H9 (cell line): ENCODE measurements at regions not wholly inside any gene's neighbourhood (a gene's known extent, or its start where the extent isn't known, plus 50 kb on each side); places are given as distances from the start of the nearest gene placed in this dataset.

Experiments
- DNase-seq: peaks from one replicate; pipeline ENCODE4 v3.0.0-alpha.2; 2017
- H2AFZ ChIP-seq: one replicate; pipeline ENCODE4 v1.6.1; 2013; ENCODE audit warnings: mild to moderate bottlenecking, low read length, control low read depth, moderate library complexity
- H2AK5ac ChIP-seq: 2 replicates; pipeline ENCODE4 v1.6.1; 2013; ENCODE audit warnings: low read length, control low read depth, mixed read lengths; ENCODE audit not compliant: insufficient read length
- H2BK120ac ChIP-seq: one replicate; pipeline ENCODE4 v1.6.1; 2013; ENCODE audit warnings: low read depth, mild to moderate bottlenecking, low read length, control low read depth, inconsistent platforms; ENCODE audit not compliant: poor library complexity, severe bottlenecking
- H2BK12ac ChIP-seq: 2 replicates; pipeline ENCODE4 v1.6.1; 2013; ENCODE audit warnings: low read length, control low read depth, mixed read lengths, low read depth; ENCODE audit not compliant: insufficient read length
- H2BK15ac ChIP-seq: 2 replicates; pipeline ENCODE4 v1.6.1; 2013; ENCODE audit warnings: low read depth, low read length, control low read depth
- H2BK20ac ChIP-seq: one replicate; pipeline ENCODE4 v1.6.1; 2013; ENCODE audit warnings: low read depth, mild to moderate bottlenecking, low read length, control low read depth, inconsistent platforms; ENCODE audit not compliant: poor library complexity, severe bottlenecking
- H2BK5ac ChIP-seq: 2 replicates; pipeline ENCODE4 v1.6.1; 2013; ENCODE audit warnings: low read length, control low read depth, mixed read lengths; ENCODE audit not compliant: insufficient read length
- H3K14ac ChIP-seq: 2 replicates; pipeline ENCODE4 v1.6.1; 2013; ENCODE audit warnings: low read length, control low read depth; ENCODE audit not compliant: insufficient read depth
- H3K18ac ChIP-seq: 2 replicates; pipeline ENCODE4 v1.6.1; 2013; ENCODE audit warnings: low read depth, mild to moderate bottlenecking, mixed read lengths, low read length, control low read depth; ENCODE audit not compliant: insufficient read length
- H3K23ac ChIP-seq: 2 replicates; pipeline ENCODE4 v1.6.1; 2013; ENCODE audit warnings: low read length, control low read depth, mixed read lengths, low read depth; ENCODE audit not compliant: insufficient read length
- H3K23me2 ChIP-seq: 2 replicates; pipeline ENCODE4 v1.6.1; 2013; ENCODE audit warnings: low read depth, mild to moderate bottlenecking, mixed read lengths, low read length, control low read depth; ENCODE audit not compliant: insufficient read length, poor library complexity, severe bottlenecking
- H3K27ac ChIP-seq: 2 replicates; pipeline ENCODE4 v1.5.1; 2013; ENCODE audit warnings: low read length, control low read depth, mixed read lengths, low read depth; ENCODE audit not compliant: insufficient read length
- H3K27me3 ChIP-seq: 2 replicates; pipeline ENCODE4 v1.6.1; 2013; ENCODE audit warnings: low read length, control low read depth, inconsistent platforms; ENCODE audit not compliant: insufficient read depth
- H3K4ac ChIP-seq: 2 replicates; pipeline ENCODE4 v1.6.1; 2013; ENCODE audit warnings: low read depth, mild to moderate bottlenecking, control low read depth, inconsistent platforms, low read length, moderate library complexity
- H3K4me1 ChIP-seq: 2 replicates; pipeline ENCODE4 v1.6.1; 2013; ENCODE audit warnings: low read length, control low read depth, inconsistent platforms; ENCODE audit not compliant: insufficient read depth
- H3K4me2 ChIP-seq: 2 replicates; pipeline ENCODE4 v1.6.1; 2013; ENCODE audit warnings: low read length, control low read depth, mixed read lengths; ENCODE audit not compliant: insufficient read length, insufficient read depth
- H3K56ac ChIP-seq: 2 replicates; pipeline ENCODE4 v1.6.1; 2013; ENCODE audit warnings: low read depth, mild to moderate bottlenecking, mixed read lengths, low read length, control low read depth; ENCODE audit not compliant: insufficient read length
- H3K79me1 ChIP-seq: 2 replicates; pipeline ENCODE4 v1.6.1; 2013; ENCODE audit warnings: low read depth, mild to moderate bottlenecking, moderate library complexity, low read length, control low read depth, inconsistent platforms; ENCODE audit not compliant: insufficient read depth, poor library complexity, severe bottlenecking
- H3K79me2 ChIP-seq: 2 replicates; pipeline ENCODE4 v1.6.1; 2013; ENCODE audit warnings: low read length, control low read depth, inconsistent platforms; ENCODE audit not compliant: insufficient read depth
- H3K9ac ChIP-seq: 2 replicates; pipeline ENCODE4 v1.6.1; 2013; ENCODE audit warnings: low read length, control low read depth, mixed read lengths; ENCODE audit not compliant: insufficient read length; ENCODE audit errors: extremely low read depth
- H3K9me3 ChIP-seq: one replicate; pipeline ENCODE4 v1.6.1; 2013; ENCODE audit warnings: low read depth, low read length, inconsistent platforms; ENCODE audit not compliant: control insufficient read depth
- H3T11ph ChIP-seq: one replicate; pipeline ENCODE4 v1.6.1; 2013; ENCODE audit warnings: mild to moderate bottlenecking, low read length, control low read depth, inconsistent platforms
- H4K20me1 ChIP-seq: one replicate; pipeline ENCODE4 v1.6.1; 2013; ENCODE audit not compliant: control insufficient read depth, insufficient read length, insufficient read depth
- H4K5ac ChIP-seq: 2 replicates; pipeline ENCODE4 v1.6.1; 2013; ENCODE audit warnings: low read depth, mild to moderate bottlenecking, mixed read lengths, low read length, control low read depth; ENCODE audit not compliant: insufficient read length
- H4K8ac ChIP-seq: replicated peaks from 2 replicates; pipeline ENCODE4 v1.6.1; 2013; ENCODE audit warnings: low read length, control low read depth, mixed read lengths, low read depth; ENCODE audit not compliant: insufficient read length
- H4K91ac ChIP-seq: 2 replicates; pipeline ENCODE4 v1.6.1; 2013; ENCODE audit warnings: low read depth, mild to moderate bottlenecking, moderate library complexity, mixed read lengths, low read length, control low read depth; ENCODE audit not compliant: insufficient read length
- H3K27ac Mint-ChIP-seq, 3 experiments: 2 replicates in 2 of 3; 3 replicates in 1 of 3; pipeline ENCODE4 v1.8.0; 2020 to 2021; ENCODE audit warnings: mixed read lengths in 3 of 3, mild to moderate bottlenecking in 1 of 3, moderate library complexity in 1 of 3
- H3K27me3 Mint-ChIP-seq: 2 replicates; pipeline ENCODE4 v1.8.0; 2021; ENCODE audit warnings: low read depth, mild to moderate bottlenecking, moderate library complexity, mixed read lengths
- H3K36me3 Mint-ChIP-seq, 3 experiments: 2 replicates in 2 of 3; 3 replicates in 1 of 3; pipeline ENCODE4 v1.8.0; 2020 to 2021; ENCODE audit warnings: low read depth in 3 of 3, mixed read lengths in 3 of 3; ENCODE audit not compliant: insufficient read depth in 1 of 3
- H3K4me1 Mint-ChIP-seq, 2 experiments: 2 replicates each; pipeline ENCODE4 v1.8.0; 2020; ENCODE audit warnings: mixed read lengths in 2 of 2
- H3K4me3 Mint-ChIP-seq, 2 experiments: 2 replicates in 1 of 2; 3 replicates in 1 of 2; pipeline ENCODE4 v1.8.0; 2020 to 2021; ENCODE audit warnings: mild to moderate bottlenecking in 2 of 2, mixed read lengths in 2 of 2, moderate library complexity in 1 of 2
- H3K9me3 Mint-ChIP-seq, 2 experiments: 2 replicates in 1 of 2; 3 replicates in 1 of 2; pipeline ENCODE4 v1.8.0; 2020; ENCODE audit warnings: mild to moderate bottlenecking in 2 of 2, mixed read lengths in 2 of 2, moderate library complexity in 1 of 2
- CTCF ChIP-seq: fragments of 200-600 bp; sonication (generic); conservative IDR thresholded peaks from 3 replicates; pipeline ENCODE4 v1.8.0; 2021; ENCODE audit warnings: antibody characterized with exemption, mild to moderate bottlenecking
- WGBS: extraction: QIAGEN DNeasy Blood & Tissue Kit; methylation state at CpG from one replicate; pipeline ENCODE4 v1.1.7; 2013; ENCODE audit warnings: missing lambda C conversion rate, low lambda C conversion rate, mixed read lengths; ENCODE audit not compliant: insufficient read length; ENCODE audit errors: extremely low coverage; 5-methylcytosine and 5-hydroxymethylcytosine counted together

GRCh38 chr4:156420623-156421022 lies 467.0 kb upstream of the CTSO start:
- WGBS: no CpG with 5 or more reads among the region's 1 CpG
- no peaks in the 10 kb centered on the region for H4K20me1 ChIP-seq
- H3K36me3 Mint-ChIP-seq: peaks cover 3 to 10% (median 3%) of the 10 kb centered on the region in 3 experiments; a peak in 6 of 7 replicates
- H3T11ph ChIP-seq: no peak overlapping the region
- no peak overlapping the region for H3K27ac ChIP-seq
- H3K9ac ChIP-seq: no peak overlapping the region
- no peak overlapping the region for H3K14ac ChIP-seq
- no peak overlapping the region for H3K18ac ChIP-seq
- no peaks in the 10 kb centered on the region for H3K4me1 Mint-ChIP-seq
- no peak overlapping the region for H3K27ac Mint-ChIP-seq
- H2AK5ac ChIP-seq: no peak overlapping the region
- no peaks in the 10 kb centered on the region for H3K9me3 ChIP-seq
- no peak overlapping the region for H2AFZ ChIP-seq
- H4K91ac ChIP-seq: no peak overlapping the region
- no peak overlapping the region for H2BK20ac ChIP-seq
- no peak overlapping the region for H3K4me2 ChIP-seq
- no peaks in the 10 kb centered on the region for H3K4me1 ChIP-seq
- no peak overlapping the region for H2BK5ac ChIP-seq
- no peaks in the 10 kb centered on the region for H3K27me3 ChIP-seq
- no peak overlapping the region for H3K4ac ChIP-seq
- no peak for TF ChIP-seq CTCF
- DNase-seq: no peak
- no peaks in the 10 kb centered on the region for H3K23me2 ChIP-seq
- no peaks in the 10 kb centered on the region for H3K79me2 ChIP-seq
- no peak overlapping the region for H4K5ac ChIP-seq
- peaks cover 8 to 10% of the 10 kb centered on the region in 2 experiments; a peak in 3 of 5 replicates for H3K9me3 Mint-ChIP-seq
- no peak overlapping the region for H3K23ac ChIP-seq
- no peak overlapping the region for H2BK120ac ChIP-seq
- no peak overlapping the region for H3K4me3 Mint-ChIP-seq
- no peaks in the 10 kb centered on the region for H3K27me3 Mint-ChIP-seq
- H3K79me1 ChIP-seq: no peaks in the 10 kb centered on the region
- no peak overlapping the region for H2BK15ac ChIP-seq
- H4K8ac ChIP-seq: no peak overlapping the region
- H2BK12ac ChIP-seq: no peak overlapping the region
- no peak overlapping the region for H3K56ac ChIP-seq
